ENCODE measurements at regions not wholly inside any gene's neighbourhood (a gene's known extent, or its start where the extent isn't known, plus 50 kb on each side); places are given as distances from the start of the nearest gene placed in this dataset.
A peak's percentile ranks its signal among the peaks of the same experiment; 100 is the strongest.

DNA sequence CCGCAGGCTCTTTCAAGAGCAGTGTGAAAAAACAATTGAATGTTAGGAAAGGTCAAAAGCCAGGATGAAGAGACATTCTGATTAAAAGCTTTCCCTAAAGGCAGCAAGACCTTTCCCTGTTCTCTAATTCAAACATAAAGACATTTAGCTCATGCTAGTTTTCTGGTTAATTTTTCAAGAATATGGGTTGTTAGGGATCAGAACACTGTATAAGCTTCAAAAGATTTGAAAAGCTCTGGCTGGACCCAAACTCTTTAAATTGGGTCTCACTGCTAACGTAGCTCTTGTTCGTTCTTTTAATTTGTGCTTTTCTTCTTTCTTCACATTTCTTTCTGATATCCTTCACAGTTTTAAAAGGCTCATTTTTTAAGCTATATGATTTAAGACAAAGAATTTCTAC is 877.0 kb downstream of the EFNB2 start:
- no peak overlapping the region for H3K4me3 ChIP-seq (ENCODE audit: low read length in 2 of 2)
- ATAC-seq (ENCODE audit: low FRiP score) (no peak), DNase-seq (no peak)
- H3K27me3 ChIP-seq (ENCODE audit: control insufficient read depth in 1 of 2, insufficient read depth in 2 of 2, low read length in 1 of 2): no peaks in the 10 kb centered on the region
- WGBS, 2 donors: 92 to 93% methylated on average over 3 of the region's 3 CpGs
- intact Hi-C loops (cut with DNase I): no loop called here
- no peak overlapping the region for H3K27ac ChIP-seq (ENCODE audit: low read depth in 1 of 2, low read length in 2 of 2)
- no peaks in the 10 kb centered on the region for H3K36me3 ChIP-seq (ENCODE audit: control insufficient read depth in 1 of 2, insufficient read depth in 2 of 2, low read length in 1 of 2)
- H3K9me3 ChIP-seq (ENCODE audit: control insufficient read depth, low read length): no peaks in the 10 kb centered on the region
- no peaks in the 10 kb centered on the region for H3K4me1 ChIP-seq (ENCODE audit: control insufficient read depth in 1 of 2, insufficient read depth in 2 of 2, low read length in 2 of 2)

DNA sequence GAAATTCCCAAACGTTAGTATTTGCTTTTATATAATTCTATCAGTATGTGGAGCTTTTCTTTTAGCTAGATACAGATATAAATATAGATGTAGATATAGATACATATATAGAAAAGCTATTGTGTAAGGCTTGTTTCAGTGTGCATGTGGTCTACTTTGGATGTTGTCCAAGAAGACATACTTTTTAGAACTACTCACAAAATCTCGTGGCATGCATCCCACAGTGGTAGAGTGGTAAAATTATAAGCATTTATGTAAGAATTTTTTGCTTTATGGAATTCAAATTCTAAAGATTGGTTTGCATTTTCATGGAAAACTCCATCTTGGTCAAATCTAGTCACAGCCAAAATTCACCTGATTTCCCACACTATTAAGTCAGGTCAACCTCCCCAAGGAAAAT is 880.4 kb downstream of the EFNB2 start:
- no peak for ATAC-seq (ENCODE audit: low FRiP score)
- intact Hi-C loops (cut with DNase I): no loop called here

DNA sequence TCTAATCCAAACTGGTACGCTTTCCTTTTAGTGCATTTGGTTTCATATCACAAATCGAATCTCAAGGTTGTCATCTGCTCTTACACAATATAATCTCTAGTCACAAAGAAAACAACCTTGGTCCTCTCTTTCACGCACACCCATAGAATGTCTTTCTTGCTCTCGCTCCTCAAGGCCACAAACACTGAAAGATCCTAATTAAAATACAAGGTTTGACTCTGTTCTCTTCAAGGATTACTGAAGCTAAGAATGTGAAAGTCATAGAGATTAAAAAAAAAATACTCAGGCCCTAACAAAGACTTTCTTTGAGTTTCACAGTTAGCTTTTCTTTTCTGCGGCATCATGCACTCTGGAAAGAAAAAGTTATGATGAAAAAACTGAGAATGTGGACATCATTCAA is 891.5 kb downstream of the EFNB2 start:
- H3K36me3 ChIP-seq (ENCODE audit: control insufficient read depth in 1 of 2, insufficient read depth in 2 of 2, low read length in 1 of 2): no peaks in the 10 kb centered on the region
- H3K4me3 ChIP-seq (ENCODE audit: low read length in 2 of 2): no peak overlapping the region
- H3K4me1 ChIP-seq (ENCODE audit: control insufficient read depth in 1 of 2, insufficient read depth in 2 of 2, low read length in 2 of 2): no peaks in the 10 kb centered on the region
- H3K9me3 ChIP-seq (ENCODE audit: control insufficient read depth, low read length): peaks cover 3% of the 10 kb centered on the region
- no peaks in the 10 kb centered on the region for H3K27me3 ChIP-seq (ENCODE audit: control insufficient read depth in 1 of 2, insufficient read depth in 2 of 2, low read length in 1 of 2)
- no peak for DNase-seq
- H3K27ac ChIP-seq (ENCODE audit: low read depth in 1 of 2, low read length in 2 of 2): no peak overlapping the region
- intact Hi-C loops (cut with DNase I): no loop called here
- ATAC-seq (ENCODE audit: low FRiP score): no peak
- WGBS, 2 donors: 94 to 96% methylated on average over 5 of the region's 5 CpGs

More for the DNA sequence above, 880.4 kb downstream of the EFNB2 start:
- H3K27ac ChIP-seq (ENCODE audit: low read depth in 1 of 2, low read length in 2 of 2): no peak overlapping the region
- no peaks in the 10 kb centered on the region for H3K27me3 ChIP-seq (ENCODE audit: control insufficient read depth in 1 of 2, insufficient read depth in 2 of 2, low read length in 1 of 2)
- H3K4me3 ChIP-seq (ENCODE audit: low read length in 2 of 2): no peak overlapping the region
- H3K4me1 ChIP-seq (ENCODE audit: control insufficient read depth in 1 of 2, insufficient read depth in 2 of 2, low read length in 2 of 2): no peaks in the 10 kb centered on the region
- H3K36me3 ChIP-seq (ENCODE audit: control insufficient read depth in 1 of 2, insufficient read depth in 2 of 2, low read length in 1 of 2): no peaks in the 10 kb centered on the region
- 7 to 12% methylated on average over 2 of the region's 2 CpGs for WGBS, 2 donors
- H3K9me3 ChIP-seq (ENCODE audit: control insufficient read depth, low read length): no peaks in the 10 kb centered on the region
- no peak for DNase-seq

DNA sequence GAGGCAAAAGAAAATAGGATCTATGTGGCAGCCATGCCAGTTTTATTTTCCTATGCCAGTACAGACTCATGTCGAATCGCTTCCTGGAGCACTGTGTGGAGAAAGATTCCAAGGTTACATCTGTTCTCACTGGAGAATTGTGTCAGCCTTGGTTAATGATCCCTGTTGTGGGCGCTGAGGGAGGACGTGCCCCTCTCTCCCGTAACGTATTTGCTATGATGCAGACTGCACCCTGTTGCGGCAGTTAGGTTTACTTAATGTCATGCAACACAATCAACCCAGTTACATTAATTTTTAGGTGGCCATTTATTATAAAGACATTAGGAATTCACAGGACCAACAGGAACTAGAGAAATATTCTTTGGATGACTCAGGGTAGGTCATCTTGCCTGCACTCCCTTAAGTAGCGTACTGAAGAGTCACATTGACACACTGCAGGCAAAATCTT is 892.9 kb downstream of the EFNB2 start:
- Histone ChIP-seq H3K9me3 (ENCODE audit: control insufficient read depth, low read length) (no peaks in the 10 kb centered on the region), H3K4me3 (ENCODE audit: low read length in 2 of 2) (no peak overlapping the region), H3K27me3 (ENCODE audit: control insufficient read depth in 1 of 2, insufficient read depth in 2 of 2, low read length in 1 of 2) (no peaks in the 10 kb centered on the region), H3K4me1 (ENCODE audit: control insufficient read depth in 1 of 2, insufficient read depth in 2 of 2, low read length in 2 of 2) (no peaks in the 10 kb centered on the region), H3K36me3 (ENCODE audit: control insufficient read depth in 1 of 2, insufficient read depth in 2 of 2, low read length in 1 of 2) (no peaks in the 10 kb centered on the region), H3K27ac (ENCODE audit: low read depth in 1 of 2, low read length in 2 of 2) (no peak overlapping the region)
- whole genome bisulfite sequencing, 2 donors: 96 to 97% methylated on average over 8 of the region's 8 CpGs
- DNase-seq (no peak), ATAC-seq (ENCODE audit: low FRiP score) (no peak)
- intact Hi-C loops (cut with DNase I): no loop called here

- no peaks in the 10 kb centered on the region for H3K36me3 ChIP-seq (ENCODE audit: control insufficient read depth in 1 of 2, insufficient read depth in 2 of 2, low read length in 1 of 2)
- H3K4me1 ChIP-seq (ENCODE audit: control insufficient read depth in 1 of 2, insufficient read depth in 2 of 2, low read length in 2 of 2): no peaks in the 10 kb centered on the region
- H3K4me3 ChIP-seq (ENCODE audit: low read length in 2 of 2): no peak overlapping the region
- intact Hi-C loops (cut with DNase I): no loop called here
- DNase-seq: no peak
- WGBS, 2 donors: 44 to 52% methylated on average over 5 of the region's 5 CpGs
- no peaks in the 10 kb centered on the region for H3K9me3 ChIP-seq (ENCODE audit: control insufficient read depth, low read length)
- no peak for ATAC-seq (ENCODE audit: low FRiP score)
- no peak overlapping the region for H3K27ac ChIP-seq (ENCODE audit: low read depth in 1 of 2, low read length in 2 of 2)
- no peaks in the 10 kb centered on the region for H3K27me3 ChIP-seq (ENCODE audit: control insufficient read depth in 1 of 2, insufficient read depth in 2 of 2, low read length in 1 of 2)
Measured at GRCh38 chr13:105641121-105641520, 894.3 kb downstream of the EFNB2 start.

GRCh38 chr13:105638426-105638825 is 897.0 kb downstream of the EFNB2 start:
- intact Hi-C loops (cut with DNase I): no loop called here
- WGBS, 2 donors: 93 to 97% methylated on average over 3 of the region's 3 CpGs
- DNase-seq: no peak
- Histone ChIP-seq H3K36me3 (ENCODE audit: control insufficient read depth in 1 of 2, insufficient read depth in 2 of 2, low read length in 1 of 2) (no peaks in the 10 kb centered on the region), H3K4me1 (ENCODE audit: control insufficient read depth in 1 of 2, insufficient read depth in 2 of 2, low read length in 2 of 2) (no peaks in the 10 kb centered on the region), H3K9me3 (ENCODE audit: control insufficient read depth, low read length) (no peaks in the 10 kb centered on the region), H3K4me3 (ENCODE audit: low read length in 2 of 2) (no peak overlapping the region), H3K27ac (ENCODE audit: low read depth in 1 of 2, low read length in 2 of 2) (no peak overlapping the region), H3K27me3 (ENCODE audit: control insufficient read depth in 1 of 2, insufficient read depth in 2 of 2, low read length in 1 of 2) (no peaks in the 10 kb centered on the region)
- no peak for ATAC-seq (ENCODE audit: low FRiP score)

GRCh38 chr13:105634059-105634458 is 901.4 kb downstream of the EFNB2 start:
- H3K27me3 ChIP-seq (ENCODE audit: control insufficient read depth in 1 of 2, insufficient read depth in 2 of 2, low read length in 1 of 2): no peaks in the 10 kb centered on the region
- H3K4me3 ChIP-seq (ENCODE audit: low read length in 2 of 2): no peak overlapping the region
- H3K36me3 ChIP-seq (ENCODE audit: control insufficient read depth in 1 of 2, insufficient read depth in 2 of 2, low read length in 1 of 2): no peaks in the 10 kb centered on the region
- DNase-seq: no peak
- 81 to 89% methylated on average over 2 of the region's 2 CpGs for WGBS, 2 donors
- no peaks in the 10 kb centered on the region for H3K9me3 ChIP-seq (ENCODE audit: control insufficient read depth, low read length)
- H3K4me1 ChIP-seq (ENCODE audit: control insufficient read depth in 1 of 2, insufficient read depth in 2 of 2, low read length in 2 of 2): no peaks in the 10 kb centered on the region
- H3K27ac ChIP-seq (ENCODE audit: low read depth in 1 of 2, low read length in 2 of 2): no peak overlapping the region
- intact Hi-C loops (cut with DNase I): no loop called here
- no peak for ATAC-seq (ENCODE audit: low FRiP score)

DNA sequence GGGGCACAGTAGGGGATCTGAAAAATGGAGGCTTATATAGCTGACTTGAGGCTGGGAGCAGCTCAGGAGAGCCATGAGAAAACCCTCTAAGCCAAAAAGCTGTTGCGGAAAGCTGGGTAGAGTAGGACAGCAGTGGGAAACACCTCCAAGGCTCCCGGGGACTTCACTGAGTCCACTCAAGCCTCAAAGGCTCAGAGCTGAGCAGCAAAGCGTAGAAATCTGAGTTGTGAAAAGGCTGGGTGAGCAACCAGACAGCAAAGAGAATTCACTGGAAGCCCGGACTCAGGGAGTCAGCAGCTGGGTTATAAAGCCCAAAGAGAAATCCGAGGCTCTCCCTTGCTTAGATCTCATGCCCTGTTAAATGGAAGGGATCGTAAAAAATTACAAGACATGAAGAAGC is 905.0 kb downstream of the EFNB2 start:
- Histone ChIP-seq H3K36me3 (ENCODE audit: control insufficient read depth in 1 of 2, insufficient read depth in 2 of 2, low read length in 1 of 2) (no peaks in the 10 kb centered on the region), H3K27ac (ENCODE audit: low read depth in 1 of 2, low read length in 2 of 2) (no peak overlapping the region), H3K4me3 (ENCODE audit: low read length in 2 of 2) (no peak overlapping the region), H3K27me3 (ENCODE audit: control insufficient read depth in 1 of 2, insufficient read depth in 2 of 2, low read length in 1 of 2) (no peaks in the 10 kb centered on the region), H3K9me3 (ENCODE audit: control insufficient read depth, low read length) (no peaks in the 10 kb centered on the region), H3K4me1 (ENCODE audit: control insufficient read depth in 1 of 2, insufficient read depth in 2 of 2, low read length in 2 of 2) (no peaks in the 10 kb centered on the region)
- ATAC-seq (ENCODE audit: low FRiP score): no peak
- DNase-seq: no peak
- WGBS, 2 donors: 93 to 94% methylated on average over 6 of the region's 6 CpGs
- intact Hi-C loops (cut with DNase I): no loop called here

GRCh38 chr13:105627270-105627669 is 908.2 kb downstream of the EFNB2 start:
- Histone ChIP-seq H3K9me3 (ENCODE audit: control insufficient read depth, low read length) (no peaks in the 10 kb centered on the region), H3K27me3 (ENCODE audit: control insufficient read depth in 1 of 2, insufficient read depth in 2 of 2, low read length in 1 of 2) (no peaks in the 10 kb centered on the region), H3K4me3 (ENCODE audit: low read length in 2 of 2) (peak overlapping the region in 1 of 2 donors; percentile 26), H3K4me1 (ENCODE audit: control insufficient read depth in 1 of 2, insufficient read depth in 2 of 2, low read length in 2 of 2) (no peaks in the 10 kb centered on the region), H3K27ac (ENCODE audit: low read depth in 1 of 2, low read length in 2 of 2) (peak overlapping the region in 1 of 2 donors; percentile 45), H3K36me3 (ENCODE audit: control insufficient read depth in 1 of 2, insufficient read depth in 2 of 2, low read length in 1 of 2) (no peaks in the 10 kb centered on the region)
- 7 to 10% methylated on average over 7 of the region's 7 CpGs for WGBS, 2 donors
- intact Hi-C loops (cut with DNase I): loop anchor here in 1 of 2 donors (10.0 kb wide), 1 partner anchor 908 kb away; the partner anchor contains the start of gene EFNB2
- ATAC-seq (ENCODE audit: low FRiP score): peak; percentile 60
- peak in 1 of 2 donors; percentile 27 for DNase-seq

All from aorta (tissue), 5 donors.